Tibial nerve (tissue), 4 donors: ENCODE measurements at regions not wholly inside any gene's neighbourhood (a gene's known extent, or its start where the extent isn't known, plus 50 kb on each side); places are given as distances from the start of the nearest gene placed in this dataset.
"Not testable (repeated sequence)": the region's sequence is repeated elsewhere in the genome, so short reads cannot be mapped to it uniquely, and the experiment has no call there.

Experiments used
- DNase-seq, 2 donors: peaks; one replicate each; pipeline ENCODE4 v3.0.0-alpha.2; 2019; ENCODE audit warnings: low spot score in 2 of 2
- H3K27ac ChIP-seq, 4 donors: fragments of 200-600 bp; sonication (generic) in 3 of 4; one replicate each; pipeline ENCODE4 v1.5.1; 2017 to 2019; ENCODE audit warnings: mild to moderate bottlenecking in 1 of 4
- H3K27me3 ChIP-seq, 2 donors: fragments of 200-600 bp; sonication (generic) in 1 of 2; one replicate each; pipeline versions ENCODE4 v1.5.1 to v1.6.0; 2017 to 2019
- H3K36me3 ChIP-seq, 3 donors: fragments of 200-600 bp; sonication (generic); one replicate each; pipeline ENCODE4 v1.5.1; 2018 to 2019
- H3K4me1 ChIP-seq, 4 donors: fragments of 200-600 bp; sonication (generic) in 3 of 4; one replicate each; pipeline ENCODE4 v1.5.1; 2017 to 2019
- H3K4me3 ChIP-seq, 4 donors: fragments of 200-600 bp; sonication (generic) in 3 of 4; one replicate each; pipeline ENCODE4 v1.5.1; 2017 to 2019; ENCODE audit warnings: mild to moderate bottlenecking in 1 of 4, moderate library complexity in 1 of 4
- H3K9me3 ChIP-seq, 4 donors: fragments of 200-600 bp; sonication (generic) in 3 of 4; one replicate each; pipeline ENCODE4 v1.5.1; 2017 to 2019
- EP300 ChIP-seq, 2 donors: sonication (generic); formaldehyde crosslinking; IDR thresholded peaks; one replicate each; pipeline ENCODE4 v1.6.1; 2017; ENCODE audit warnings: antibody characterized with exemption in 2 of 2, mild to moderate bottlenecking in 1 of 2
- POLR2A ChIP-seq, 2 donors: fragments of 450-650 bp; IDR thresholded peaks; one replicate each; pipeline ENCODE4 v1.6.1; 2017; ENCODE audit warnings: antibody characterized with exemption in 2 of 2, mild to moderate bottlenecking in 2 of 2, moderate library complexity in 2 of 2
- WGBS, 2 donors: methylation state at CpG; one replicate each; pipeline ENCODE4 v1.1.5; 2018; 5-methylcytosine and 5-hydroxymethylcytosine counted together
- TF ChIP-seq, protein P1 (sequence below), 5 experiments: fragments of 200-600 bp in 3 of 5; fragments of 450-650 bp in 2 of 5; sonication (generic) in 3 of 5; IDR thresholded peaks; one replicate each; pipeline ENCODE4 v1.5.1; 2016 to 2019; ENCODE audit warnings: antibody characterized with exemption in 5 of 5, mild to moderate bottlenecking in 3 of 5, moderate library complexity in 2 of 5

DNA sequence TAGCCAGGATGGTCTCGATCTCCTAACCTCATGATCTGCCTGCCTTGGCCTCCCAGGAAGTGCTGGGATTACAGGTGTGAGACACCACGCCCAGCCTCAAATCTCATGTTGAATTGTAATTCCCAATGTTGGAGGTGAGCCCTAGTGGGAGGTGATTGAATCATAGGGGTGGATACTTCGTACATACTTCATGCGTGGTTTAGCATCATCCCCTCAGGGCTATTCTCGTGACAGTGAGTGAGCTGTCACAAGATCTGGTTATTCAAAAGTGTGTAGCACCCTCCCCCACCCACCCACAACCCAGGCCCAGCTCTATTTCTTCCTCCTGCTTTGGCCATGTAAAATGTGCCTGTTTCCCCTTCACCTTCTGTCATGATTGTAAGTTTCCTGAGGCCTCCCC lies 236.9 kb upstream of the IL12A start:
- no peak overlapping the region for H3K27ac ChIP-seq
- H3K4me3 ChIP-seq: no peak overlapping the region
- H3K9me3 ChIP-seq: peaks cover 0 to 6% (median 0%) of the 10 kb centered on the region in 4 donors
- no peak for DNase-seq
- no peaks in the 10 kb centered on the region for H3K4me1 ChIP-seq
- no peaks in the 10 kb centered on the region for H3K36me3 ChIP-seq
- H3K27me3 ChIP-seq: no peaks in the 10 kb centered on the region
- TF ChIP-seq, protein P1, sequence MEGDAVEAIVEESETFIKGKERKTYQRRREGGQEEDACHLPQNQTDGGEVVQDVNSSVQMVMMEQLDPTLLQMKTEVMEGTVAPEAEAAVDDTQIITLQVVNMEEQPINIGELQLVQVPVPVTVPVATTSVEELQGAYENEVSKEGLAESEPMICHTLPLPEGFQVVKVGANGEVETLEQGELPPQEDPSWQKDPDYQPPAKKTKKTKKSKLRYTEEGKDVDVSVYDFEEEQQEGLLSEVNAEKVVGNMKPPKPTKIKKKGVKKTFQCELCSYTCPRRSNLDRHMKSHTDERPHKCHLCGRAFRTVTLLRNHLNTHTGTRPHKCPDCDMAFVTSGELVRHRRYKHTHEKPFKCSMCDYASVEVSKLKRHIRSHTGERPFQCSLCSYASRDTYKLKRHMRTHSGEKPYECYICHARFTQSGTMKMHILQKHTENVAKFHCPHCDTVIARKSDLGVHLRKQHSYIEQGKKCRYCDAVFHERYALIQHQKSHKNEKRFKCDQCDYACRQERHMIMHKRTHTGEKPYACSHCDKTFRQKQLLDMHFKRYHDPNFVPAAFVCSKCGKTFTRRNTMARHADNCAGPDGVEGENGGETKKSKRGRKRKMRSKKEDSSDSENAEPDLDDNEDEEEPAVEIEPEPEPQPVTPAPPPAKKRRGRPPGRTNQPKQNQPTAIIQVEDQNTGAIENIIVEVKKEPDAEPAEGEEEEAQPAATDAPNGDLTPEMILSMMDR (IDR thresholded peaks at IDR 0.05): no peak
- TF ChIP-seq EP300 (IDR thresholded peaks at IDR 0.05) (no peak), POLR2A (IDR thresholded peaks at IDR 0.05) (no peak)
- WGBS, 2 donors: 87 to 91% methylated on average over 5 of the region's 5 CpGs

GRCh38 chr3:159756279-159757207 lies 232.1 kb upstream of the IL12A start:
- 80% methylated on average over 4 to 5 of the region's 5 CpGs for WGBS, 2 donors
- not testable (repeated sequence) for H3K4me3 ChIP-seq

DNA sequence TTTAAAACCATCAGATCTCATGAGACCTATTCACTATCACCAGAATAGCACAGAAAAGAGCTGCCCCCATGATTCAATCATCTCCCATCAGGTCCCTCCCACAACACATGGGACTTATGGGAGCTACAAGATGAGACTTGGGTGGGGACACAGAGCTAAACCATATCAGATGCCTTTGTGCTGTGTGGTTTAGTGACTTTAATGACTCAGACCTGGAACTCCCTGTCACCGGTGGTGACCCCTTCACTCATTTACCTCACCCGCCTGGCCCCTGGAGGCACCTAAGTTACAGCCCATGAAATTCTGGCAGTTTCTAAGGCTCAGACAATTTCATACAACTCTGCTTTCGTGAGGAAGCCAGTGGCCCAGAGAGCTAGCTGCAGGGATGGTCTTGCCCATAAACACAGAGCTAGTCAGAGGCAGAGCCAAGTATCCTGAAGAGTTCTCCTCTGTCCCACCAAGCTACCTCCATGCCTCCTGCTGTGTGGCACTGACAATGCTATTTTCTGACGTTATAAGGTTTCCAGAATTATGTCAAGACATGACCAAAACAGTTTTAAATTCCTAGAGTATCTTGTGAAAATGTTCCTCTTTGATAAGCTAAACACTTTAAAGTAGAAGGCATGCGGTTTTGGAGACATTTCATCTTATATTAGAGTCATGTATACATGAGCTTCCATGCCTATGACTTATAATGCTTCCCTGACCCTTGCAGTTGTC lies 231.1 kb upstream of the IL12A start:
- Histone ChIP-seq H3K4me1 (peaks cover 0 to 12% (median 0%) of the 10 kb centered on the region in 4 donors), H3K4me3 (no peak overlapping the region), H3K27ac (no peak overlapping the region), H3K9me3 (peaks cover 0 to 6% (median 0%) of the 10 kb centered on the region in 4 donors), H3K27me3 (no peaks in the 10 kb centered on the region), H3K36me3 (no peaks in the 10 kb centered on the region)
- DNase-seq: no peak
- 84 to 86% methylated on average over 5 of the region's 5 CpGs for WGBS, 2 donors
- TF ChIP-seq, protein P1 (IDR thresholded peaks at IDR 0.05): no peak
- no peak for TF ChIP-seq POLR2A (IDR thresholded peaks at IDR 0.05)

More at GRCh38 chr3:159756279-159757207, 232.1 kb upstream of the IL12A start:
- not testable (repeated sequence) for DNase-seq, H3K36me3 ChIP-seq, H3K9me3 ChIP-seq, H3K27ac ChIP-seq, H3K27me3 ChIP-seq, H3K4me1 ChIP-seq

- Histone ChIP-seq H3K4me1 (peaks cover 0 to 25% (median 3%) of the 10 kb centered on the region in 4 donors), H3K36me3 (no peaks in the 10 kb centered on the region), H3K4me3 (no peak overlapping the region), H3K9me3 (peaks cover 0 to 6% (median 0%) of the 10 kb centered on the region in 4 donors), H3K27ac (no peak overlapping the region), H3K27me3 (no peaks in the 10 kb centered on the region)
- no peak for TF ChIP-seq POLR2A (IDR thresholded peaks at IDR 0.05)
- TF ChIP-seq, protein P1 (IDR thresholded peaks at IDR 0.05): no peak
- TF ChIP-seq EP300 (IDR thresholded peaks at IDR 0.05): no peak
- DNase-seq: no peak
These were observed 228.6 kb upstream of the IL12A start for GRCh38 chr3:159760046-159760445.

GRCh38 chr3:159761369-159761768 lies 227.3 kb upstream of the IL12A start:
- TF ChIP-seq EP300 (IDR thresholded peaks at IDR 0.05): no peak
- TF ChIP-seq, protein P1 (IDR thresholded peaks at IDR 0.05): no peak
- TF ChIP-seq POLR2A (IDR thresholded peaks at IDR 0.05): no peak
- 73 to 84% methylated on average over 1 of the region's 1 CpG for WGBS, 2 donors
- H3K27ac ChIP-seq: peak overlapping the region in 1 of 4 donors; percentile 94
- no peaks in the 10 kb centered on the region for H3K36me3 ChIP-seq
- no peak overlapping the region for H3K4me3 ChIP-seq
- no peak for DNase-seq
- no peaks in the 10 kb centered on the region for H3K27me3 ChIP-seq
- H3K4me1 ChIP-seq: peaks cover 0 to 38% (median 8%) of the 10 kb centered on the region in 4 donors
- H3K9me3 ChIP-seq: no peaks in the 10 kb centered on the region
